GM12873 (cell line): ENCODE measurements at regions not wholly inside any gene's neighbourhood (a gene's known extent, or its start where the extent isn't known, plus 50 kb on each side); places are given as distances from the start of the nearest gene placed in this dataset.

Source experiments
- CTCF ChIP-seq: IDR thresholded peaks from 2 replicates; pipeline ENCODE4 v1.5.1; 2012; ENCODE audit warnings: low read depth, mild to moderate bottlenecking, moderate library complexity, low read length, control low read depth; ENCODE audit not compliant: insufficient read depth; ENCODE audit errors: missing control alignments

GRCh38 chr12:45626965-45627364, 102.5 kb upstream of the ARID2 start:
- no peak for TF ChIP-seq CTCF

- TF ChIP-seq CTCF = no peak
These were observed 102.0 kb upstream of the ARID2 start for GRCh38 chr12:45627407-45628069.

GRCh38 chr12:45629292-45629691, 100.2 kb upstream of the ARID2 start:
- no peak for TF ChIP-seq CTCF

- TF ChIP-seq CTCF = no peak
These were observed 95.8 kb upstream of the ARID2 start for GRCh38 chr12:45633733-45634132.

- TF ChIP-seq CTCF = no peak
These were observed 95.1 kb upstream of the ARID2 start for GRCh38 chr12:45634273-45634917.

- no peak for TF ChIP-seq CTCF
These were observed 92.3 kb upstream of the ARID2 start for GRCh38 chr12:45637242-45637641.

GRCh38 chr12:45637706-45638105, 91.8 kb upstream of the ARID2 start:
- no peak for TF ChIP-seq CTCF
